ENCODE measurements at regions not wholly inside any gene's neighbourhood (a gene's known extent, or its start where the extent isn't known, plus 50 kb on each side); places are given as distances from the start of the nearest gene placed in this dataset.

DNA sequence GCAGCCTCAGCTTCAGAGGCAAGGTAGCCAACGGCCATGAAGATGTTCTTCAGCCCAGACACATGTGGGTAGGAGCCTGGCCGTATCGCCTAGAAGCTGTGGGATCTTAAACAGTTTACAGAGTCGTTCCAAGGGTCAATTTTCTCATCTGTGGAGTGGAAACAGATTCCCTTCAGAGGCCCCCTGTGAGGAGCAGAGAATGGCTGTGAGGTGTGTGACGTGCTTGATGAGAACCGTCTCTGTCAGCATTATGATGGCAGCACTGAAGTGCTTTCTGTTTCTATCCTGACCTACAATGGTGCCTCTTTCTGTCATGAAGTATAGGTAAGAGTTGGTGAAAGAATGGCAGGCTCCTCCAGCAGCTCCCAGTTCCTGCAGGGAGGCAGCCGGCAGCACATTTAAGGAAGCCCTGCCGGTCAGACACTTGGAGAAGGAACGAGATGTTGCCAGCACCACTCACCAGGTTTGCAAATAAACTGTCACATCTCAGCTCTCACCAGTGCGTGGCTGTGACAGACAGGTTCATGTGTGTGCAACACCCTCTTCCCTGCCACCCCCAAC, 277.3 kb downstream of the FOXO1 start:
- Histone ChIP-seq H3K4me2 (ENCODE audit: insufficient read depth, low read length) (no peak overlapping the region), H3K9me1 (ENCODE audit: control insufficient read depth, insufficient read depth, low read length) (no peaks in the 10 kb centered on the region), H3K27ac (ENCODE audit: extremely low read depth, low read depth, low read length) (no peak overlapping the region), H3K36me3 (ENCODE audit: control insufficient read depth, insufficient read depth, low read length) (no peaks in the 10 kb centered on the region), H3K79me2 (ENCODE audit: control insufficient read depth, insufficient read depth, low read length) (no peaks in the 10 kb centered on the region), H4K20me1 (replicated peaks; ENCODE audit: control insufficient read depth, insufficient read depth, low read length) (no peaks in the 10 kb centered on the region), H3K9me3 (replicated peaks; ENCODE audit: control insufficient read depth, insufficient read depth, low read depth, low read length) (no peaks in the 10 kb centered on the region), H3K4me1 (replicated peaks in 1 of 2; ENCODE audit: control insufficient read depth in 2 of 2, insufficient read depth in 2 of 2, low read length in 2 of 2) (no peaks in the 10 kb centered on the region), H2AFZ (ENCODE audit: low read depth, low read length) (no peak overlapping the region), H3K9ac (ENCODE audit: insufficient read depth in 1 of 2, low read depth in 2 of 2, low read length in 2 of 2) (no peak overlapping the region), H3K4me3 (no peak overlapping the region), H3K27me3 (ENCODE audit: control insufficient read depth in 2 of 2, insufficient read depth in 2 of 2, low read length in 2 of 2) (peaks cover 0 to 15% of the 10 kb centered on the region in 2 experiments; a peak in 2 of 5 replicates)
- FAIRE-seq (no peak), DNase-seq (ENCODE audit: extremely low read depth in 1 of 4, low spot score in 3 of 4) (no peak), ATAC-seq (no peak)
- POLR2A ChIA-PET: interaction anchor here (0.8 kb wide), 1 partner anchor 25 kb away, joined by 3 read pairs; no protein-coding TSS in a partner anchor
- intact Hi-C loops (cut with micrococcal nuclease) (no loop called here), in situ Hi-C loops (cut with MboI) (no loop called here)
- CTCF ChIA-PET (ENCODE audit: low intra/inter-chr PET ratio): no interaction called here
- no peak for TF ChIP-seq ZNF175 (CRISPR knock-in tag; IDR thresholded peaks at IDR 0.05; ENCODE audit: low read depth)
- 0% methylated on average over 10 of the region's 10 CpGs for WGBS (ENCODE audit: insufficient coverage, low coverage, missing lambda C conversion rate)
- BruUV-seq (replicated peaks): no TSS peak

DNA sequence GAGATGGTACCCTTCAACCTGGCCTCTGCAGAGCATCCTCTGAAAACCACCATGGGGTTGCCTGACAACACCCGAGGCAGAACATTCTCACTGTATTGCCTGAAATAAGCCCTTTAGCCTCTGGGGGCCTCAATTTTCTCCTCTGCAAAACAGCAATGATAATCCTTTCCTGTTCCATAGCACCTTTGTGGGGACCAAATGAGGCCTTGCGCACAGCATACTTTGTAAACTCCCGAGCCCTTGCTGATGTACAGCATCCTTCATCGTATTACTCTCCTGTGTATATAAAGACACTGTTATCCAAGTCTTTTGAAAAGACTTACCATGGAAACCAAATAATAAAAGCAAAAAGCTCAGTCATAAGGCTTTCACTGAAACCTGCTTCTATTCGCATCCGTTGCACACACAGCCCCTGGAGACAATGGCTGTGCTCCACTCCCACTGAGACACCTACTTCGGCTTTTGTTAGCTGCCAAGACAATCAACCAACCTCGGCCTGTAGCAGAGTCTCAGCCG, 276.0 kb downstream of the FOXO1 start:
- in situ Hi-C loops (cut with MboI): no loop called here
- FAIRE-seq (no peak), ATAC-seq (no peak), DNase-seq (ENCODE audit: extremely low read depth in 1 of 4, low spot score in 3 of 4) (no peak)
- H3K4me1 ChIP-seq (replicated peaks in 1 of 2; ENCODE audit: control insufficient read depth in 2 of 2, insufficient read depth in 2 of 2, low read length in 2 of 2): no peaks in the 10 kb centered on the region
- H2AFZ ChIP-seq (ENCODE audit: low read depth, low read length): no peak overlapping the region
- WGBS (ENCODE audit: insufficient coverage, low coverage, missing lambda C conversion rate): under 1% methylated on average over 9 of the region's 9 CpGs
- no peak overlapping the region for H3K9ac ChIP-seq (ENCODE audit: insufficient read depth in 1 of 2, low read depth in 2 of 2, low read length in 2 of 2)
- H3K27ac ChIP-seq (ENCODE audit: extremely low read depth, low read depth, low read length): no peak overlapping the region
- BruUV-seq (replicated peaks): no TSS peak
- H3K79me2 ChIP-seq (ENCODE audit: control insufficient read depth, insufficient read depth, low read length): no peaks in the 10 kb centered on the region
- ChIA-PET POLR2A (no interaction called here), CTCF (ENCODE audit: low intra/inter-chr PET ratio) (no interaction called here)
- no peaks in the 10 kb centered on the region for H3K9me3 ChIP-seq (replicated peaks; ENCODE audit: control insufficient read depth, insufficient read depth, low read depth, low read length)
- H3K36me3 ChIP-seq (ENCODE audit: control insufficient read depth, insufficient read depth, low read length): no peaks in the 10 kb centered on the region
- no peak overlapping the region for H3K4me3 ChIP-seq
- H3K27me3 ChIP-seq (ENCODE audit: control insufficient read depth in 2 of 2, insufficient read depth in 2 of 2, low read length in 2 of 2): peaks cover 0 to 15% of the 10 kb centered on the region in 2 experiments; a peak in 2 of 5 replicates
- H4K20me1 ChIP-seq (replicated peaks; ENCODE audit: control insufficient read depth, insufficient read depth, low read length): no peaks in the 10 kb centered on the region
- intact Hi-C loops (cut with micrococcal nuclease): no loop called here
- no peaks in the 10 kb centered on the region for H3K9me1 ChIP-seq (ENCODE audit: control insufficient read depth, insufficient read depth, low read length)
- TF ChIP-seq SOX6 (IDR thresholded peaks at IDR 0.05): no peak
- no peak for TF ChIP-seq MEIS2 (IDR thresholded peaks at IDR 0.05; ENCODE audit: partially characterized antibody)
- no peak for TF ChIP-seq ZNF644 (tag; IDR thresholded peaks at IDR 0.05; ENCODE audit: low read depth)
- TF ChIP-seq, protein P1, sequence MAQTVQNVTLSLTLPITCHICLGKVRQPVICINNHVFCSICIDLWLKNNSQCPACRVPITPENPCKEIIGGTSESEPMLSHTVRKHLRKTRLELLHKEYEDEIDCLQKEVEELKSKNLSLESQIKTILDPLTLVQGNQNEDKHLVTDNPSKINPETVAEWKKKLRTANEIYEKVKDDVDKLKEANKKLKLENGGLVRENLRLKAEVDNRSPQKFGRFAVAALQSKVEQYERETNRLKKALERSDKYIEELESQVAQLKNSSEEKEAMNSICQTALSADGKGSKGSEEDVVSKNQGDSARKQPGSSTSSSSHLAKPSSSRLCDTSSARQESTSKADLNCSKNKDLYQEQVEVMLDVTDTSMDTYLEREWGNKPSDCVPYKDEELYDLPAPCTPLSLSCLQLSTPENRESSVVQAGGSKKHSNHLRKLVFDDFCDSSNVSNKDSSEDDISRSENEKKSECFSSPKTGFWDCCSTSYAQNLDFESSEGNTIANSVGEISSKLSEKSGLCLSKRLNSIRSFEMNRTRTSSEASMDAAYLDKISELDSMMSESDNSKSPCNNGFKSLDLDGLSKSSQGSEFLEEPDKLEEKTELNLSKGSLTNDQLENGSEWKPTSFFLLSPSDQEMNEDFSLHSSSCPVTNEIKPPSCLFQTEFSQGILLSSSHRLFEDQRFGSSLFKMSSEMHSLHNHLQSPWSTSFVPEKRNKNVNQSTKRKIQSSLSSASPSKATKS (CRISPR knock-in tag; IDR thresholded peaks at IDR 0.05): no peak
- no peak for TF ChIP-seq SMAD1 (IDR thresholded peaks at IDR 0.05; ENCODE audit: low read depth, low read length, partially characterized antibody)
- no peak for TF ChIP-seq DPF2 (IDR thresholded peaks at IDR 0.05)
- TF ChIP-seq TCF3 (CRISPR knock-in tag; IDR thresholded peaks at IDR 0.05): no peak
- no peak for TF ChIP-seq FOS (IDR thresholded peaks at IDR 0.05; ENCODE audit: extremely low read depth, insufficient read length)
- H3K4me2 ChIP-seq (ENCODE audit: insufficient read depth, low read length): no peak overlapping the region
